ENCODE measurements at regions not wholly inside any gene's neighbourhood (a gene's known extent, or its start where the extent isn't known, plus 50 kb on each side); places are given as distances from the start of the nearest gene placed in this dataset.

DNA sequence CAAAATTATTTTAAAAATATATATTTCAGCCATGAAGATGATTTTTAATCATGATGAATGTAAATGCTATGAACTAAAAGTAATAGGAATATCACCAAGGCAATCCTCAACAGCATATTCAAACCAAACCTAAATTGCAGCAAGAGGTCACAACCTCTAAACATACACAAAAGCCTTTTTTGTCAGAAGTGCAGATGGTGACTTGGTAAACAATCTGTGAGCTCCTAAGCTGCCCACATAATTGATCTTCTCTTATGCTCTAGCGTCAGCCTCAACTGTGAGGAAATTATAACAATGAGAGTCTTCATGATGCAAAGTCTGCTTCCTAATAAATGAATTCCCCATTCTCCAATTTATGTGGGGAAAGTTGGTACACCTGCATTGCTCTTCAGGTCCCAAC is 113.2 kb downstream of the TSN start:
- intact Hi-C loops (cut with DNase I): no loop called here
- no peak overlapping the region for H3K27ac ChIP-seq (ENCODE audit: low read depth in 2 of 2, low read length in 2 of 2)

DNA sequence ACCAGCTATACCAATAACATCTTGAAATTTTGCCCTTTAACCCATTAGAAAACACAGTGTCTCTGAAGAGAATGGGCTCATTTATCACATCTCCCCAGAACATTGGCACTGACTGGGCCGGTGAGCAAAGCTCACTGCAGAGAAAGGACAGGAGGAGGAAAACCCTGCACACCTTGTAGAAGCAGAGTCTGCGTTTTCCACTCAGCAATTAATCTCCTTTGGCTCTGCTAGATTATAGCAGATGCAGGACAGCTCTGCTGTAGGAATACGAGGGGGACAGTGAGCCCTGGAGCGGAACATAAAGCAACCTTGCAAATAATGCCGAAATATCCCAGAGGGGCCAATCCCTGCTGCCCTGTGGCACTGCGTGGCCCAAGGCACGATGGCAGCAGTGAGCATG is 113.9 kb downstream of the TSN start:
- TF ChIP-seq, protein P1, sequence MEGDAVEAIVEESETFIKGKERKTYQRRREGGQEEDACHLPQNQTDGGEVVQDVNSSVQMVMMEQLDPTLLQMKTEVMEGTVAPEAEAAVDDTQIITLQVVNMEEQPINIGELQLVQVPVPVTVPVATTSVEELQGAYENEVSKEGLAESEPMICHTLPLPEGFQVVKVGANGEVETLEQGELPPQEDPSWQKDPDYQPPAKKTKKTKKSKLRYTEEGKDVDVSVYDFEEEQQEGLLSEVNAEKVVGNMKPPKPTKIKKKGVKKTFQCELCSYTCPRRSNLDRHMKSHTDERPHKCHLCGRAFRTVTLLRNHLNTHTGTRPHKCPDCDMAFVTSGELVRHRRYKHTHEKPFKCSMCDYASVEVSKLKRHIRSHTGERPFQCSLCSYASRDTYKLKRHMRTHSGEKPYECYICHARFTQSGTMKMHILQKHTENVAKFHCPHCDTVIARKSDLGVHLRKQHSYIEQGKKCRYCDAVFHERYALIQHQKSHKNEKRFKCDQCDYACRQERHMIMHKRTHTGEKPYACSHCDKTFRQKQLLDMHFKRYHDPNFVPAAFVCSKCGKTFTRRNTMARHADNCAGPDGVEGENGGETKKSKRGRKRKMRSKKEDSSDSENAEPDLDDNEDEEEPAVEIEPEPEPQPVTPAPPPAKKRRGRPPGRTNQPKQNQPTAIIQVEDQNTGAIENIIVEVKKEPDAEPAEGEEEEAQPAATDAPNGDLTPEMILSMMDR (IDR thresholded peaks at IDR 0.05; ENCODE audit: borderline replicate concordance, extremely low read depth, insufficient read depth): no peak
- peak in 1 of 5 donors; percentile 25 for DNase-seq
- H3K9ac ChIP-seq (ENCODE audit: low read length in 3 of 3): no peak overlapping the region
- intact Hi-C loops (cut with DNase I): no loop called here
- no peaks in the 10 kb centered on the region for H3K4me1 ChIP-seq (ENCODE audit: control insufficient read depth in 2 of 3, insufficient read depth in 2 of 3, low read depth in 1 of 3, low read length in 3 of 3)
- H3K27me3 ChIP-seq (ENCODE audit: control insufficient read depth, insufficient read depth, low read length): no peaks in the 10 kb centered on the region
- H3K4me3 ChIP-seq (ENCODE audit: low read length in 3 of 3): no peak overlapping the region
- FAIRE-seq: no peak
- no peak overlapping the region for H3K27ac ChIP-seq (ENCODE audit: low read depth in 2 of 2, low read length in 2 of 2)
- H3K36me3 ChIP-seq (ENCODE audit: control insufficient read depth in 2 of 3, insufficient read depth in 3 of 3, low read length in 3 of 3): no peaks in the 10 kb centered on the region
- H3K9me3 ChIP-seq (ENCODE audit: control insufficient read depth in 2 of 3, insufficient read depth in 1 of 3, low read length in 3 of 3): no peaks in the 10 kb centered on the region

More for the DNA sequence above, 113.2 kb downstream of the TSN start:
- H3K27me3 ChIP-seq (ENCODE audit: control insufficient read depth, insufficient read depth, low read length): no peaks in the 10 kb centered on the region
- no peaks in the 10 kb centered on the region for H3K36me3 ChIP-seq (ENCODE audit: control insufficient read depth in 2 of 3, insufficient read depth in 3 of 3, low read length in 3 of 3)
- no peak overlapping the region for H3K9ac ChIP-seq (ENCODE audit: low read length in 3 of 3)
- FAIRE-seq (no peak), DNase-seq (no peak)
- no peak overlapping the region for H3K4me3 ChIP-seq (ENCODE audit: low read length in 3 of 3)
- no peaks in the 10 kb centered on the region for H3K9me3 ChIP-seq (ENCODE audit: control insufficient read depth in 2 of 3, insufficient read depth in 1 of 3, low read length in 3 of 3)
- no peaks in the 10 kb centered on the region for H3K4me1 ChIP-seq (ENCODE audit: control insufficient read depth in 2 of 3, insufficient read depth in 2 of 3, low read depth in 1 of 3, low read length in 3 of 3)
- TF ChIP-seq, protein P1 (IDR thresholded peaks at IDR 0.05; ENCODE audit: borderline replicate concordance, extremely low read depth, insufficient read depth): no peak

DNA sequence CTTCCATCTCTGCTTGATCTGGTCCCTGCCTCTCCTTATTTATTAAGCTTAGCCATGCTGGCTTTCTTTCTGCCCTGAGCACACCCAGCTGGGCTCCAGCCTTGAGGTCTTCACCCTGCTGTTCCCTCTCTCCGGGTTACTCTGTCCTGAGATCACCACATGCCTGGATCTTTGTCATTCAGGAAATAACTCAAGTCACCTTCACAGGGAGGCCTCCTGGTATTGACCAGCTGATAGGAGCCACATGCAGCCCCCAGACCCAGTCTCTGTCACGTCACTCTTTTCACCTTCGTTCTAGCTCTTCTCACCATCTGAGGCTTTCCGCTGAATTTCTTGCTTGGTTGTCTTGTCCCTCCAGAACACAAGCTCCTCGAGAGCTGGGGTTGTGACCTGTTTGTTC is 114.4 kb downstream of the TSN start:
- Histone ChIP-seq H3K27ac (ENCODE audit: low read depth in 2 of 2, low read length in 2 of 2) (no peak overlapping the region), H3K36me3 (ENCODE audit: control insufficient read depth in 2 of 3, insufficient read depth in 3 of 3, low read length in 3 of 3) (no peaks in the 10 kb centered on the region), H3K9me3 (ENCODE audit: control insufficient read depth in 2 of 3, insufficient read depth in 1 of 3, low read length in 3 of 3) (no peaks in the 10 kb centered on the region), H3K4me3 (ENCODE audit: low read length in 3 of 3) (no peak overlapping the region), H3K4me1 (ENCODE audit: control insufficient read depth in 2 of 3, insufficient read depth in 2 of 3, low read depth in 1 of 3, low read length in 3 of 3) (no peaks in the 10 kb centered on the region), H3K9ac (ENCODE audit: low read length in 3 of 3) (no peak overlapping the region), H3K27me3 (ENCODE audit: control insufficient read depth, insufficient read depth, low read length) (no peaks in the 10 kb centered on the region)
- TF ChIP-seq, protein P1 (IDR thresholded peaks at IDR 0.05; ENCODE audit: borderline replicate concordance, extremely low read depth, insufficient read depth): no peak
- DNase-seq (no peak), FAIRE-seq (no peak)
- intact Hi-C loops (cut with DNase I): no loop called here

DNA sequence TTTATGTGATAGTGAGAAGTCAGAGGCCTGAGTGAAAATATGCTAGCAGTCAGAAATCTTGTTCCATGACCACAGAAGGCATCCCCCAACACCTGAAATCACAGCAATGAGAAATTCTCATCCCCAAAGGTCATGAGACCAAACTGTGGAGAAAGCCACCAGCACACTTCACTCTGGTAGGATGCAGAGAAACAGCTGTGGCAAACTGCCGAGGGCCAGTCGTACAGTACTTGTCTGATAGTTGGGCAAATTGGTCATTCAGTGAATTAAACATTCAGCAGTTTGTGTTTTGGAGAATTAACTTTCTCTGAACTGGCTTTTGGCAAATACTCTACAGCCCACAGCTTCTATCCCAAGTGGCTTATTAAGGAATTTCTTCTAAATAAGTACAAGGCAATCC is 117.2 kb downstream of the TSN start:
- Histone ChIP-seq H3K27me3 (ENCODE audit: control insufficient read depth, insufficient read depth, low read length) (no peaks in the 10 kb centered on the region), H3K36me3 (ENCODE audit: control insufficient read depth in 2 of 3, insufficient read depth in 3 of 3, low read length in 3 of 3) (no peaks in the 10 kb centered on the region), H3K4me1 (ENCODE audit: control insufficient read depth in 2 of 3, insufficient read depth in 2 of 3, low read depth in 1 of 3, low read length in 3 of 3) (no peaks in the 10 kb centered on the region), H3K9ac (ENCODE audit: low read length in 3 of 3) (no peak overlapping the region), H3K9me3 (ENCODE audit: control insufficient read depth in 2 of 3, insufficient read depth in 1 of 3, low read length in 3 of 3) (no peaks in the 10 kb centered on the region), H3K4me3 (ENCODE audit: low read length in 3 of 3) (no peak overlapping the region), H3K27ac (ENCODE audit: low read depth in 2 of 2, low read length in 2 of 2) (no peak overlapping the region)
- intact Hi-C loops (cut with DNase I): no loop called here
- FAIRE-seq (no peak), DNase-seq (no peak)
- TF ChIP-seq, protein P1 (IDR thresholded peaks at IDR 0.05; ENCODE audit: borderline replicate concordance, extremely low read depth, insufficient read depth): no peak
